GM12878 (cell line): ENCODE measurements at regions not wholly inside any gene's neighbourhood (a gene's known extent, or its start where the extent isn't known, plus 50 kb on each side); places are given as distances from the start of the nearest gene placed in this dataset.

Experiments used
- ATAC-seq: fragments of 200-7000 bp; cut with Tn5 transposase; 3 replicates; pipeline ENCODE4 v1.9.1; 2020; ENCODE audit warnings: mild to moderate bottlenecking, moderate library complexity
- BruUV-seq: library from RNA; stranded (reverse); fragments of 400-500 nt; replicated peaks from 2 replicates; lab custom pipeline; 2021; lab: Mats Ljungman, UMichigan
- CTCF ChIA-PET: fragments of 300-600 bp; sonication (Branson Sonifier 250); formaldehyde crosslinking; extraction: SDS; loops from one replicate; lab custom pipeline; 2021; ENCODE audit warnings: inconsistent platforms; lab: Yijun Ruan, JAX
- POLR2A ChIA-PET: fragments of 350-600 bp; formaldehyde crosslinking; extraction: SDS; loops from one replicate; lab custom pipeline; 2021; ENCODE audit warnings: inconsistent platforms; lab: Charles Lee
- RAD21 ChIA-PET: fragments of 300-600 bp; sonication (Branson Sonifier 250); formaldehyde crosslinking; loops from one replicate; lab custom pipeline; 2023; ENCODE audit warnings: antibody characterized with exemption; ENCODE audit not compliant: unreplicated experiment; lab: Charles Lee
- SMC1A ChIA-PET: fragments of 300-600 bp; sonication (Branson Sonifier 250); formaldehyde crosslinking; loops from one replicate; lab custom pipeline; 2023; ENCODE audit not compliant: unreplicated experiment, uncharacterized antibody; lab: Charles Lee
- DNase-seq: peaks from one replicate; pipeline ENCODE4 v3.0.0-alpha.2; 2011; ENCODE audit warnings: low read depth, low spot score
- FAIRE-seq: peaks from 3 replicates; lab custom pipeline; 2011; peaks lifted over from hg19 to GRCh38; lab: Jason Lieb, UNC
- H2AFZ ChIP-seq: 2 replicates; pipeline ENCODE4 v1.6.0; 2011; ENCODE audit warnings: low read depth, low read length, control low read depth; ENCODE audit not compliant: control insufficient read depth
- H3K27ac ChIP-seq: 2 replicates; pipeline ENCODE4 v1.5.1; 2011; ENCODE audit warnings: control low read depth; ENCODE audit not compliant: control insufficient read depth, insufficient read depth
- H3K27me3 ChIP-seq, 2 experiments: replicated peaks in 1 of 2; 2 replicates each; pipeline versions ENCODE4 v1.6.0 to v1.6.1; 2011; ENCODE audit warnings: low read length in 1 of 2; ENCODE audit not compliant: control insufficient read depth in 2 of 2, insufficient read depth in 2 of 2
- H3K36me3 ChIP-seq, 2 experiments: 2 replicates each; pipeline ENCODE4 v1.5.1; 2011; ENCODE audit warnings: low read length in 1 of 2; ENCODE audit not compliant: control insufficient read depth in 2 of 2, insufficient read depth in 2 of 2
- H3K4me1 ChIP-seq: 2 replicates; pipeline ENCODE4 v1.6.1; 2011; ENCODE audit warnings: mild to moderate bottlenecking, low read length, moderate library complexity, mixed read lengths; ENCODE audit not compliant: control insufficient read depth, insufficient read depth
- H3K4me2 ChIP-seq: 2 replicates; pipeline ENCODE4 v1.6.0; 2011; ENCODE audit warnings: control low read depth; ENCODE audit not compliant: control insufficient read depth, insufficient read depth
- H3K4me3 ChIP-seq: fragments of 200-600 bp; sonication (generic); 2 replicates; pipeline ENCODE4 v1.5.1; 2016
- H3K79me2 ChIP-seq: 2 replicates; pipeline ENCODE4 v1.6.0; 2011; ENCODE audit warnings: low read length; ENCODE audit not compliant: control insufficient read depth, insufficient read depth
- H3K9ac ChIP-seq: 2 replicates; pipeline ENCODE4 v1.8.0; 2011; ENCODE audit warnings: low read length, control low read depth, mixed read lengths; ENCODE audit not compliant: control insufficient read depth, insufficient read depth
- H3K9me3 ChIP-seq: replicated peaks from 3 replicates; pipeline ENCODE4 v1.5.1; 2011; ENCODE audit warnings: mild to moderate bottlenecking, low read length; ENCODE audit not compliant: control insufficient read depth, insufficient read depth
- H4K20me1 ChIP-seq: 2 replicates; pipeline ENCODE4 v1.6.0; 2011; ENCODE audit not compliant: control insufficient read depth, insufficient read depth
- ATF7 ChIP-seq: fragments of 450-650 bp; IDR thresholded peaks from 2 replicates; pipeline ENCODE4 v1.6.1; 2016; ENCODE audit warnings: low read depth, mild to moderate bottlenecking
- BMI1 ChIP-seq: fragments of 450-650 bp; IDR thresholded peaks from 2 replicates; pipeline ENCODE4 v1.6.1; 2016; ENCODE audit warnings: mild to moderate bottlenecking, moderate library complexity, borderline replicate concordance
- CHD1 ChIP-seq: IDR thresholded peaks from 2 replicates; pipeline ENCODE4 v1.6.1; 2012; ENCODE audit warnings: low read depth, low read length, improper control_type of control experiment
- E4F1 ChIP-seq: fragments of 450-650 bp; IDR thresholded peaks from 2 replicates; pipeline ENCODE4 v1.6.1; 2018; ENCODE audit warnings: borderline replicate concordance, mild to moderate bottlenecking; ENCODE audit not compliant: partially characterized antibody
- HDAC6 ChIP-seq: fragments of 200-600 bp; sonication (generic); IDR thresholded peaks from one replicate; pipeline ENCODE4 v1.8.0; 2017; ENCODE audit warnings: antibody characterized with exemption; ENCODE audit not compliant: unreplicated experiment
- PAX8 ChIP-seq: fragments of 450-650 bp; IDR thresholded peaks from 2 replicates; pipeline ENCODE4 v1.6.1; 2017; ENCODE audit warnings: mild to moderate bottlenecking, moderate library complexity
- POLR2AphosphoS2 ChIP-seq: IDR thresholded peaks from 2 replicates; pipeline ENCODE4 v1.6.1; 2011; ENCODE audit warnings: low read depth, mild to moderate bottlenecking, low read length, improper control_type of control experiment, moderate library complexity
- SMAD5 ChIP-seq: IDR thresholded peaks from 2 replicates; pipeline ENCODE4 v1.6.1; 2016; ENCODE audit warnings: antibody characterized with exemption, low read depth
- SREBF1 ChIP-seq: IDR thresholded peaks from 2 replicates; pipeline ENCODE4 v1.6.1; 2012; ENCODE audit warnings: mild to moderate bottlenecking, low read length
- STAT1 ChIP-seq: fragments of 450-650 bp; conservative IDR thresholded peaks from 2 replicates; pipeline ENCODE4 v1.6.1; 2014; ENCODE audit warnings: antibody characterized with exemption, mild to moderate bottlenecking
- STAT3 ChIP-seq: IDR thresholded peaks from 2 replicates; pipeline ENCODE4 v1.6.1; 2011; ENCODE audit warnings: low read depth, low read length, improper control_type of control experiment
- ZBTB11 ChIP-seq: fragments of 450-650 bp; formaldehyde crosslinking; IDR thresholded peaks from 2 replicates; pipeline ENCODE4 v1.5.0; 2022; ENCODE audit warnings: mild to moderate bottlenecking, missing genetic modification characterization
- WGBS: methylation state at CpG from one replicate; pipeline ENCODE4 v1.1.6; 2016; ENCODE audit warnings: low lambda C conversion rate; ENCODE audit not compliant: insufficient replicate concordance, insufficient coverage; ENCODE audit errors: missing lambda C conversion rate; 5-methylcytosine and 5-hydroxymethylcytosine counted together
- in situ Hi-C: fragments of 300-500 bp; cut with MboI; formaldehyde crosslinking; loops from 9 replicates; pipeline ENCODE4 v1.14.3; 2018; ENCODE audit warnings: mixed read lengths
- intact Hi-C: fragments of 100-400 bp; cut with micrococcal nuclease; formaldehyde crosslinking; loops from one replicate; pipeline ENCODE4 v1.14.2; 2022; ENCODE audit not compliant: unreplicated experiment
- TF ChIP-seq, protein P1 (sequence below): IDR thresholded peaks from 2 replicates; pipeline ENCODE4 v1.6.1; 2012; ENCODE audit warnings: low read depth, low read length, improper control_type of control experiment

DNA sequence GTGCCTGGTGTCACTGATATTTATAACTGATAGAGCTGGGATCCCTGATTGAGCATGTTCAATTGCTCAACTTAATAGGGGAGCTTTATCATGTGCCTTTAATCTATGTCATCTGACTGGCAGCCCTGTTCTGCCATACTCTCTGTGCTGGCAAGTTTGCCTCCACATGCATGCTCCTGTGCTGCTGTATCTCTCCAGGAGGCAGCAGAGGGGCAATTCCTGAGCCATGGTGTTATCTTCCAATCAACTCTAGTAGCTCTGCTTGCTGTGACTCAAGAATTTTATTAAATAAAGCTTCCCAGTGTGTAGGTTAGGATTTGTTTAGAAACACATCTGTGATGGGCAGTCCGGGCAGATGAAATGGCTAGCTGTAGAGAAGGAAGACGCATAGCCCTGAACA lies 642.0 kb downstream of the KIF4B start:
- H4K20me1 ChIP-seq, result no peaks in the 10 kb centered on the region
- H3K36me3 ChIP-seq, result no peaks in the 10 kb centered on the region
- WGBS, result 63% methylated on average over 2 of the region's 2 CpGs
- in situ Hi-C loops, result no loop called here
- BruUV-seq, result no TSS peak
- no peak overlapping the region for H3K27ac ChIP-seq
- ChIA-PET RAD21 (no interaction called here), SMC1A (no interaction called here), CTCF (no interaction called here), POLR2A (no interaction called here)
- H3K79me2 ChIP-seq, result no peaks in the 10 kb centered on the region
- H2AFZ ChIP-seq, result no peak overlapping the region
- no peak for ATAC-seq
- intact Hi-C loops, result no loop called here
- no peaks in the 10 kb centered on the region for H3K27me3 ChIP-seq
- no peaks in the 10 kb centered on the region for H3K4me1 ChIP-seq
- DNase-seq, result no peak
- TF ChIP-seq E4F1 (no peak), STAT1 (no peak), SMAD5 (no peak), SREBF1 (no peak), BMI1 (no peak), ZBTB11 (CRISPR knock-in tag) (no peak), ATF7 (no peak), PAX8 (no peak), STAT3 (no peak), HDAC6 (no peak), CHD1 (no peak), POLR2AphosphoS2 (no peak)
- TF ChIP-seq, protein P1, sequence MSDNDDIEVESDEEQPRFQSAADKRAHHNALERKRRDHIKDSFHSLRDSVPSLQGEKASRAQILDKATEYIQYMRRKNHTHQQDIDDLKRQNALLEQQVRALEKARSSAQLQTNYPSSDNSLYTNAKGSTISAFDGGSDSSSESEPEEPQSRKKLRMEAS, result no peak
- no peak overlapping the region for H3K4me2 ChIP-seq
- no peak overlapping the region for H3K4me3 ChIP-seq
- H3K9ac ChIP-seq, result no peak overlapping the region
- no peaks in the 10 kb centered on the region for H3K9me3 ChIP-seq
- no peak for FAIRE-seq
